LNCAP (cell line): ENCODE measurements at regions not wholly inside any gene's neighbourhood (a gene's known extent, or its start where the extent isn't known, plus 50 kb on each side); places are given as distances from the start of the nearest gene placed in this dataset.

Experiments
- CTCF ChIP-seq: fragments of 450-650 bp; IDR thresholded peaks from 2 replicates; pipeline ENCODE4 v1.5.1; 2017; ENCODE audit warnings: mild to moderate bottlenecking

- TF ChIP-seq CTCF = no peak
Measured at GRCh38 chr17:53449324-53449723, 373.4 kb upstream of the KIF2B start.

- TF ChIP-seq CTCF = no peak
Measured at GRCh38 chr17:53428913-53429312, 393.8 kb upstream of the KIF2B start.

- no peak for TF ChIP-seq CTCF
Measured at GRCh38 chr17:53426505-53426904, 396.2 kb upstream of the KIF2B start.

- no peak for TF ChIP-seq CTCF
Measured at GRCh38 chr17:53420035-53420641, 402.6 kb upstream of the KIF2B start.

- TF ChIP-seq CTCF = no peak
Measured at GRCh38 chr17:53409588-53409987, 413.1 kb upstream of the KIF2B start.

- no peak for TF ChIP-seq CTCF
Measured at GRCh38 chr17:53406907-53407306, 415.8 kb upstream of the KIF2B start.

- TF ChIP-seq CTCF = no peak
Measured at GRCh38 chr17:53391197-53391596, 431.5 kb upstream of the KIF2B start.

GRCh38 chr17:53390575-53390974 lies 432.2 kb upstream of the KIF2B start:
- no peak for TF ChIP-seq CTCF
